ENCODE measurements at regions not wholly inside any gene's neighbourhood (a gene's known extent, or its start where the extent isn't known, plus 50 kb on each side); places are given as distances from the start of the nearest gene placed in this dataset.
A peak's percentile ranks its signal among the peaks of the same experiment; 100 is the strongest.

- no peak for DNase-seq
- no peak for TF ChIP-seq GATA1 (IDR thresholded peaks at IDR 0.05; ENCODE audit: low read depth, low read length)
- no peak for TF ChIP-seq POLR2A (IDR thresholded peaks at IDR 0.05; ENCODE audit: low read length)
Observed at GRCh38 chr16:73190688-73191659, 143.0 kb upstream of the ZFHX3 start.

DNA sequence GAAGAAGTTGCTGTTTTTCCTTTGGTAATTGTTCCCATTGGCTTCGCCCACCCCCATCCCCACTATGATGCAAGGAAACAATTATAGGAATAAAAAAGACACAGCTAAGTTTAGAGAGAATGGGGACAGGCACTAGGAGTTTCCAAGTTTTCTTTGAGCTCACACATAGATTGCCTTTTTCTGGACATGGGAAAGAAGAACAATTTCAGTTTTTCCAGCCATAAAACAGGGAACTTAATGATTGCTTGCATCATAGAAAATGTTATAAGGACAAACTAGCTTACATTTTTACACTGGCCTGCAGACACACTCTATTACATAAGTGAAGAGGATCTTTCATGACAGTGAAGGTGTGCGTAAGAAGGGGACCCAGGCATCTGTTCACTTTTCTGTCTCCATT, 142.3 kb upstream of the ZFHX3 start:
- DNase-seq, result no peak
- TF ChIP-seq POLR2A (IDR thresholded peaks at IDR 0.05; ENCODE audit: low read length) (no peak), GATA1 (IDR thresholded peaks at IDR 0.05; ENCODE audit: low read depth, low read length) (no peak)

DNA sequence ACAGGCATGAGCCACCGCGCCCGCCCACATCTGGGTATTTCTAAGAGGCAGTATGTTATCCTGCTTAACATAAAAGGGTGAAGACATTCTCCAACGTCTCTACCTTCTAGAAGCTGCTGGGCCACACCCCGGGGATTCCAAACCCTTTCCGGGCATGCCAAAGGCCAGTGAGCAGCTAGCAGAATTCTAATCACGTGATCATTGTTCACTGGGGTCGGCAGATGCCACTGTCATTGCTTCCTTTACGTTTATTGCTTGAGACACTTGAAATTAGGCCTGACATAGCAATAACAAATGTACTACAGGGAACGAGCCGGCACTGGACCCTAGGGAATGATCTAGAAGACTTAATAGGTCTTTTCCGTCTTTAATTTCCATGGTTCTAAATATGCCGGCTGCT, 141.2 kb upstream of the ZFHX3 start:
- no peak for DNase-seq

GRCh38 chr16:73186752-73187601, 139.0 kb upstream of the ZFHX3 start:
- TF ChIP-seq POLR2A (IDR thresholded peaks at IDR 0.05; ENCODE audit: low read length) (no peak), GATA1 (IDR thresholded peaks at IDR 0.05; ENCODE audit: low read depth, low read length) (no peak)
- no peak for DNase-seq

More for the DNA sequence above, 141.2 kb upstream of the ZFHX3 start:
- TF ChIP-seq POLR2A (IDR thresholded peaks at IDR 0.05; ENCODE audit: low read length) (no peak), GATA1 (IDR thresholded peaks at IDR 0.05; ENCODE audit: low read depth, low read length) (no peak)

DNA sequence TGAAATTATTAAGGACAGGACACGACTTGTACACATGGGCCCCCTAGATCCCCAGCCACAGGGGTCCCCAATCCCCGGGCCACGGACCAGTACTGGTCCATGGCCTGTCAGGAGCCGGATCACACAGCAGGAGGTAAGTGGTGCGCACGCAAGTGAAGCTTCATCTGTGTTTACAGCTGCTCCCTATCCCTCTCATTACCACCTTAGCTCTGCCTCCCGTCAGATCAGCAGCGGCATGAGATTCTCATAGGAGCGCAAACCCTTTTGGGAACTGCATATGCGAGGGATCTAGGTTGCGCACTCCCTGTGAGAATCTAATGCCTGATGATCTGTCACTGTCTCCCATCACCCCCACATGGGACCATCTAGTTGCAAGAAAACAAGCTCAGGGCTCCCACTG, 137.8 kb upstream of the ZFHX3 start:
- TF ChIP-seq POLR2A (IDR thresholded peaks at IDR 0.05; ENCODE audit: low read length), result no peak
- TF ChIP-seq GATA1 (IDR thresholded peaks at IDR 0.05; ENCODE audit: low read depth, low read length), result no peak
- no peak for DNase-seq

GRCh38 chr16:73183611-73184092, 135.7 kb upstream of the ZFHX3 start:
- TF ChIP-seq GATA1 (IDR thresholded peaks at IDR 0.05; ENCODE audit: low read depth, low read length) (no peak), POLR2A (IDR thresholded peaks at IDR 0.05; ENCODE audit: low read length) (no peak)
- DNase-seq, result no peak

- TF ChIP-seq POLR2A (IDR thresholded peaks at IDR 0.05; ENCODE audit: low read length) (no peak), GATA1 (IDR thresholded peaks at IDR 0.05; ENCODE audit: low read depth, low read length) (no peak)
Observed at GRCh38 chr16:73179705-73180331, 131.9 kb upstream of the ZFHX3 start.

GRCh38 chr16:73177729-73178295, 129.9 kb upstream of the ZFHX3 start:
- no peak for TF ChIP-seq POLR2A (IDR thresholded peaks at IDR 0.05; ENCODE audit: low read length)
- TF ChIP-seq GATA1 (IDR thresholded peaks at IDR 0.05; ENCODE audit: low read depth, low read length), result no peak
- no peak for DNase-seq

More at GRCh38 chr16:73179705-73180331, 131.9 kb upstream of the ZFHX3 start:
- DNase-seq, result no peak

GRCh38 chr16:73176577-73177013, 128.7 kb upstream of the ZFHX3 start:
- peak in 1 of 2 experiments; percentile 39 for DNase-seq
- TF ChIP-seq GATA1 (IDR thresholded peaks at IDR 0.05; ENCODE audit: low read depth, low read length), result no peak
- no peak for TF ChIP-seq POLR2A (IDR thresholded peaks at IDR 0.05; ENCODE audit: low read length)

GRCh38 chr16:73172973-73173709, 125.2 kb upstream of the ZFHX3 start:
- TF ChIP-seq GATA1 (IDR thresholded peaks at IDR 0.05; ENCODE audit: low read depth, low read length), result no peak
- TF ChIP-seq POLR2A (IDR thresholded peaks at IDR 0.05; ENCODE audit: low read length), result no peak
- DNase-seq, result no peak

GRCh38 chr16:73172241-73172972, 124.5 kb upstream of the ZFHX3 start:
- no peak for DNase-seq
- TF ChIP-seq GATA1 (IDR thresholded peaks at IDR 0.05; ENCODE audit: low read depth, low read length) (no peak), POLR2A (IDR thresholded peaks at IDR 0.05; ENCODE audit: low read length) (no peak)

GRCh38 chr16:73171901-73172240, 123.9 kb upstream of the ZFHX3 start:
- TF ChIP-seq POLR2A (IDR thresholded peaks at IDR 0.05; ENCODE audit: low read length), result no peak
- no peak for TF ChIP-seq GATA1 (IDR thresholded peaks at IDR 0.05; ENCODE audit: low read depth, low read length)
- no peak for DNase-seq
